ENCODE measurements at regions not wholly inside any gene's neighbourhood (a gene's known extent, or its start where the extent isn't known, plus 50 kb on each side); places are given as distances from the start of the nearest gene placed in this dataset.

- TF ChIP-seq CTCF (tag by site-specific recombination; IDR thresholded peaks at IDR 0.05), result no peak
- no peak for TF ChIP-seq ZBTB1 (tag by site-specific recombination; IDR thresholded peaks at IDR 0.05)
- no peak for TF ChIP-seq ZNF639 (tag by site-specific recombination; IDR thresholded peaks at IDR 0.05)
- no peak for TF ChIP-seq ATF2 (tag by site-specific recombination; IDR thresholded peaks at IDR 0.05; ENCODE audit: low read depth)
Measured at GRCh38 chr10:108500396-108500795, 1335.9 kb upstream of the SORCS1 start.
